ENCODE measurements at regions not wholly inside any gene's neighbourhood (a gene's known extent, or its start where the extent isn't known, plus 50 kb on each side); places are given as distances from the start of the nearest gene placed in this dataset.

GRCh38 chr1:239209591-239209990 is 176.8 kb upstream of the CHRM3 start:
- TF ChIP-seq CTCF (IDR thresholded peaks at IDR 0.05; ENCODE audit: low read length, missing control alignments), result no peak
- DNase-seq (ENCODE audit: low read depth), result no peak
- H3K4me3 ChIP-seq (replicated peaks; ENCODE audit: low read depth, low read length), result no peak overlapping the region

GRCh38 chr1:239204401-239204800 is 182.0 kb upstream of the CHRM3 start:
- no peak for DNase-seq (ENCODE audit: low read depth)
- TF ChIP-seq CTCF (IDR thresholded peaks at IDR 0.05; ENCODE audit: low read length, missing control alignments), result no peak
- H3K4me3 ChIP-seq (replicated peaks; ENCODE audit: low read depth, low read length), result no peak overlapping the region

GRCh38 chr1:239197871-239198270 is 188.5 kb upstream of the CHRM3 start:
- no peak for DNase-seq (ENCODE audit: low read depth)
- no peak for TF ChIP-seq CTCF (IDR thresholded peaks at IDR 0.05; ENCODE audit: low read length, missing control alignments)
- no peak overlapping the region for H3K4me3 ChIP-seq (replicated peaks; ENCODE audit: low read depth, low read length)

GRCh38 chr1:239189998-239190512 is 196.3 kb upstream of the CHRM3 start:
- TF ChIP-seq CTCF (IDR thresholded peaks at IDR 0.05; ENCODE audit: low read length, missing control alignments), result no peak
- DNase-seq (ENCODE audit: low read depth), result no peak
- H3K4me3 ChIP-seq (replicated peaks; ENCODE audit: low read depth, low read length), result no peak overlapping the region

- DNase-seq (ENCODE audit: low read depth), result no peak
- no peak for TF ChIP-seq CTCF (IDR thresholded peaks at IDR 0.05; ENCODE audit: low read length, missing control alignments)
- no peak overlapping the region for H3K4me3 ChIP-seq (replicated peaks; ENCODE audit: low read depth, low read length)
Measured at GRCh38 chr1:239186487-239186886, 199.9 kb upstream of the CHRM3 start.

- TF ChIP-seq CTCF (IDR thresholded peaks at IDR 0.05; ENCODE audit: low read length, missing control alignments), result no peak
- no peak overlapping the region for H3K4me3 ChIP-seq (replicated peaks; ENCODE audit: low read depth, low read length)
- DNase-seq (ENCODE audit: low read depth), result no peak
Measured at GRCh38 chr1:239185245-239185619, 201.1 kb upstream of the CHRM3 start.

- no peak for DNase-seq (ENCODE audit: low read depth)
- no peak for TF ChIP-seq CTCF (IDR thresholded peaks at IDR 0.05; ENCODE audit: low read length, missing control alignments)
- H3K4me3 ChIP-seq (replicated peaks; ENCODE audit: low read depth, low read length), result no peak overlapping the region
Measured at GRCh38 chr1:239184561-239185244, 201.7 kb upstream of the CHRM3 start.

All from fibroblast of pulmonary artery (primary cell).